ENCODE measurements at regions not wholly inside any gene's neighbourhood (a gene's known extent, or its start where the extent isn't known, plus 50 kb on each side); places are given as distances from the start of the nearest gene placed in this dataset.

DNA sequence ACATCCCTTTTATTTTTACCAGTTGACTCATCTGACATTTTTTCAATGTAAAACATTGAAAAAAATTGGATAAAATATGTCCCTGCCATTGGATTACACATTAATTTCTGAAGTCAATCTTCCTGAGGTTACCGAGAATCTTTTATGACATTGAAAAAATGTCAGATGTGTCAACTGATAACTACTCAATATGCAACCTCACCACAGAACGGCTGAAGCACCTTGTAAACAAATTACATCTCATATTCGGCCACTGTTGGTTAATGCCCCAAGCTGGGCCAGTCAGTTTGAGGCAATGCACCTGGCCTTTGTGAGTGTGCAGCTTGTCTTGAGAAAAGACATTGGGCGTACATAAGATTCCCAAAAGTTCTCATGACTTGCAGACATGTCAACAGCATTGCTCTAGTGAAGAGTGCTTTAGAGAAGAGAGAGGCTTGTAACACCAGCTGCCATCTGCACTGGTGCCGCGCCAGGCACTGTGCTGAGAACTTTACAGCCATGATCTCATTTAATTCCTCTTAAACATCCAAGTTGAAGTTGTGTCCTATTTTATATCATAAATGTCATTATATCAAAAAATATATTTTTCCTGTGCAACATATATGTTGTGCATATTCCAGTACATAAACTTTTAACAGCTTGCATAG, 112.7 kb upstream of the SLC35G4 start (continued):
- TF ChIP-seq CEBPZ (IDR thresholded peaks at IDR 0.05; ENCODE audit: borderline replicate concordance, low read depth, low read length), result no peak

GRCh38 chr18:11495441-11495840, 114.0 kb upstream of the SLC35G4 start:
- POLR2A ChIA-PET, result interaction anchor here (0.5 to 0.7 kb wide), 2 partner anchors 24 to 386 kb away, joined by 3 read pairs; no protein-coding TSS in a partner anchor
- H3K4me3 ChIP-seq, result no peak overlapping the region

More at GRCh38 chr18:11495441-11495840, 114.0 kb upstream of the SLC35G4 start:
- Histone ChIP-seq H3K4me1 (replicated peaks in 1 of 2; ENCODE audit: control insufficient read depth in 2 of 2, insufficient read depth in 2 of 2, low read length in 2 of 2) (no peaks in the 10 kb centered on the region), H2AFZ (ENCODE audit: low read depth, low read length) (no peak overlapping the region), H3K9me3 (replicated peaks; ENCODE audit: control insufficient read depth, insufficient read depth, low read depth, low read length) (no peaks in the 10 kb centered on the region), H3K4me2 (ENCODE audit: insufficient read depth, low read length) (no peak overlapping the region), H4K20me1 (replicated peaks; ENCODE audit: control insufficient read depth, insufficient read depth, low read length) (no peaks in the 10 kb centered on the region), H3K27me3 (ENCODE audit: control insufficient read depth in 2 of 2, insufficient read depth in 2 of 2, low read length in 2 of 2) (peaks cover 0 to 3% of the 10 kb centered on the region in 2 experiments; a peak in 1 of 5 replicates), H3K36me3 (ENCODE audit: control insufficient read depth, insufficient read depth, low read length) (no peaks in the 10 kb centered on the region), H3K79me2 (ENCODE audit: control insufficient read depth, insufficient read depth, low read length) (no peaks in the 10 kb centered on the region), H3K9ac (ENCODE audit: insufficient read depth in 1 of 2, low read depth in 2 of 2, low read length in 2 of 2) (no peak overlapping the region), H3K27ac (ENCODE audit: extremely low read depth, low read depth, low read length) (no peak overlapping the region), H3K9me1 (ENCODE audit: control insufficient read depth, insufficient read depth, low read length) (no peaks in the 10 kb centered on the region)
- in situ Hi-C loops (cut with MboI), result no loop called here
- BruUV-seq (replicated peaks), result no TSS peak
- no peak for TF ChIP-seq ZNF695 (CRISPR knock-in tag; IDR thresholded peaks at IDR 0.05)
- TF ChIP-seq CSDE1 (IDR thresholded peaks at IDR 0.05), result no peak
- no peak for TF ChIP-seq SMAD4 (CRISPR knock-in tag; conservative IDR thresholded peaks at IDR 0.05)
- no peak for TF ChIP-seq STAG1 (CRISPR knock-in tag; IDR thresholded peaks at IDR 0.05; ENCODE audit: borderline replicate concordance)
- TF ChIP-seq DACH1 (IDR thresholded peaks at IDR 0.05; ENCODE audit: partially characterized antibody), result no peak
- TF ChIP-seq STAT5A (IDR thresholded peaks at IDR 0.05; ENCODE audit: borderline replicate concordance, low read length), result no peak
- no peak for TF ChIP-seq ZNF124 (CRISPR knock-in tag; IDR thresholded peaks at IDR 0.05)
- TF ChIP-seq, protein P1, sequence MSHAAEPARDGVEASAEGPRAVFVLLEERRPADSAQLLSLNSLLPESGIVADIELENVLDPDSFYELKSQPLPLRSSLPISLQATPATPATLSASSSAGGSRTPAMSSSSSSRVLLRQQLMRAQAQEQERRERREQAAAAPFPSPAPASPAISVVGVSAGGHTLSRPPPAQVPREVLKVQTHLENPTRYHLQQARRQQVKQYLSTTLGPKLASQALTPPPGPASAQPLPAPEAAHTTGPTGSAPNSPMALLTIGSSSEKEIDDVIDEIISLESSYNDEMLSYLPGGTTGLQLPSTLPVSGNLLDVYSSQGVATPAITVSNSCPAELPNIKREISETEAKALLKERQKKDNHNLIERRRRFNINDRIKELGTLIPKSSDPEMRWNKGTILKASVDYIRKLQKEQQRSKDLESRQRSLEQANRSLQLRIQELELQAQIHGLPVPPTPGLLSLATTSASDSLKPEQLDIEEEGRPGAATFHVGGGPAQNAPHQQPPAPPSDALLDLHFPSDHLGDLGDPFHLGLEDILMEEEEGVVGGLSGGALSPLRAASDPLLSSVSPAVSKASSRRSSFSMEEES (CRISPR knock-in tag; IDR thresholded peaks at IDR 0.05), result no peak
- TF ChIP-seq SMAD2 (IDR thresholded peaks at IDR 0.05; ENCODE audit: low read depth, low read length), result no peak
- TF ChIP-seq ZNF263 (CRISPR knock-in tag; IDR thresholded peaks at IDR 0.05; ENCODE audit: borderline replicate concordance), result no peak
- TF ChIP-seq KLF6 (CRISPR knock-in tag; IDR thresholded peaks at IDR 0.05; ENCODE audit: borderline replicate concordance), result no peak
- TF ChIP-seq GTF2E2 (tag; IDR thresholded peaks at IDR 0.05), result no peak
- TF ChIP-seq ZNF140 (CRISPR knock-in tag; IDR thresholded peaks at IDR 0.05), result no peak
- CTCF ChIA-PET (ENCODE audit: low intra/inter-chr PET ratio), result no interaction called here
- intact Hi-C loops (cut with micrococcal nuclease), result no loop called here
- 0% methylated on average over 6 of the region's 6 CpGs for WGBS (ENCODE audit: insufficient coverage, low coverage, missing lambda C conversion rate)
- ATAC-seq, result no peak
- DNase-seq (ENCODE audit: extremely low read depth in 1 of 4, low spot score in 3 of 4), result no peak
- FAIRE-seq, result no peak

Measured in K562 (cell line).